SU-DHL-6 (cell line): ENCODE measurements at regions not wholly inside any gene's neighbourhood (a gene's known extent, or its start where the extent isn't known, plus 50 kb on each side); places are given as distances from the start of the nearest gene placed in this dataset.

ENCODE experiments used
- CTCF ChIP-seq: fragments of 200-600 bp; sonication (generic); IDR thresholded peaks from one replicate; pipeline ENCODE4 v1.5.1; 2017; ENCODE audit warnings: antibody characterized with exemption, mild to moderate bottlenecking, low read length, moderate library complexity; ENCODE audit not compliant: insufficient read depth, poor library complexity, severe bottlenecking
- EZH2phosphoT487 ChIP-seq: fragments of 200-600 bp; sonication (generic), shearing (Covaris generic); conservative IDR thresholded peaks from 2 replicates; pipeline ENCODE4 v1.6.1; 2018; ENCODE audit warnings: mild to moderate bottlenecking, antibody characterized with exemption, low read length, moderate library complexity, mixed read lengths

GRCh38 chr4:188552741-188553275 lies 413.6 kb downstream of the TRIML1 start:
- TF ChIP-seq CTCF (no peak), EZH2phosphoT487 (no peak)
